SK-N-SH (cell line): ENCODE measurements at regions not wholly inside any gene's neighbourhood (a gene's known extent, or its start where the extent isn't known, plus 50 kb on each side); places are given as distances from the start of the nearest gene placed in this dataset.

Experiments
- CTCF ChIA-PET: fragments of 300-600, 350-600 bp; formaldehyde crosslinking; extraction: SDS; loops from one replicate; lab custom pipeline; 2021; lab: Yijun Ruan, JAX
- POLR2A ChIA-PET: fragments of 350-600 bp; sonication (Branson Sonifier 250); formaldehyde crosslinking; extraction: SDS; loops from one replicate; lab custom pipeline; 2020; ENCODE audit warnings: antibody characterized with exemption, inconsistent platforms; lab: Yijun Ruan, JAX
- DNase-seq: peaks from one replicate; pipeline ENCODE4 v3.0.0; 2012
- H2AFZ ChIP-seq: fragments of 200-600 bp; sonication (generic); 2 replicates; pipeline ENCODE4 v1.8.1; 2016; ENCODE audit warnings: antibody characterized with exemption, mild to moderate bottlenecking, low read depth
- H3F3A ChIP-seq: fragments of 200-600 bp; sonication (generic); replicated peaks from 2 replicates; pipeline ENCODE3; 2016; ENCODE audit warnings: antibody characterized with exemption, mild to moderate bottlenecking; ENCODE audit not compliant: insufficient read depth
- H3K27ac ChIP-seq, 2 experiments: fragments of 200-500 bp in 1 of 2; fragments of 200-600 bp in 1 of 2; sonication (Bioruptor generic) in 1 of 2; sonication (generic), shearing (Covaris generic) in 1 of 2; 2 replicates each; pipeline versions ENCODE4 v1.5.1 to v1.6.1; 2014 to 2016; ENCODE audit warnings: low read depth in 2 of 2, inconsistent platforms in 1 of 2, low read length in 1 of 2, mild to moderate bottlenecking in 1 of 2, mixed read lengths in 1 of 2
- H3K27me3 ChIP-seq: fragments of 200-600 bp; sonication (generic), shearing (Covaris generic); 2 replicates; pipeline ENCODE4 v1.6.1; 2016; ENCODE audit warnings: mixed run types; ENCODE audit not compliant: insufficient read depth
- H3K36me3 ChIP-seq, 2 experiments: fragments of 200-500 bp in 1 of 2; fragments of 200-600 bp in 1 of 2; sonication (Bioruptor generic) in 1 of 2; sonication (generic) in 1 of 2; replicated peaks in 1 of 2; 2 replicates each; pipeline versions ENCODE3 to v1.5.1; 2014 to 2016; ENCODE audit warnings: low read length in 1 of 2, mild to moderate bottlenecking in 1 of 2; ENCODE audit not compliant: insufficient read depth in 2 of 2, control insufficient read depth in 1 of 2
- H3K4me1 ChIP-seq, 2 experiments: fragments of 200-500 bp in 1 of 2; fragments of 200-600 bp in 1 of 2; sonication (Bioruptor generic) in 1 of 2; sonication (generic), shearing (Covaris generic) in 1 of 2; 2 replicates each; pipeline versions ENCODE4 v1.5.1 to v1.6.1; 2014 to 2016; ENCODE audit warnings: low read depth in 1 of 2, low read length in 1 of 2, mixed run types in 1 of 2; ENCODE audit not compliant: insufficient read depth in 2 of 2, control insufficient read depth in 1 of 2
- H3K4me2 ChIP-seq: fragments of 200-600 bp; sonication (generic), shearing (Covaris generic); 2 replicates; pipeline ENCODE4 v1.6.1; 2017; ENCODE audit warnings: mixed run types
- H3K4me3 ChIP-seq, 2 experiments: fragments of 200-500 bp in 1 of 2; fragments of 200-600 bp in 1 of 2; sonication (Bioruptor generic) in 1 of 2; sonication (generic), shearing (Covaris generic) in 1 of 2; 2 replicates each; pipeline versions ENCODE4 v1.5.1 to v1.8.1; 2014 to 2016; ENCODE audit warnings: low read depth in 2 of 2, inconsistent platforms in 1 of 2, low read length in 1 of 2, mild to moderate bottlenecking in 1 of 2, mixed read lengths in 1 of 2, moderate library complexity in 1 of 2
- H3K79me2 ChIP-seq: fragments of 200-600 bp; sonication (generic); 2 replicates; pipeline ENCODE4 v1.8.1; 2017; ENCODE audit warnings: mild to moderate bottlenecking; ENCODE audit not compliant: insufficient read depth
- H3K9ac ChIP-seq: fragments of 200-600 bp; sonication (generic); 2 replicates; pipeline ENCODE4 v1.6.1; 2017; ENCODE audit warnings: mixed run types
- H3K9me2 ChIP-seq: fragments of 200-600 bp; sonication (generic); 2 replicates; pipeline ENCODE4 v1.6.1; 2017; ENCODE audit warnings: mixed run types
- H3K9me3 ChIP-seq: fragments of 200-600 bp; sonication (generic); 2 replicates; pipeline ENCODE4 v1.6.1; 2017; ENCODE audit warnings: mixed run types, mild to moderate bottlenecking, moderate library complexity
- H4K20me1 ChIP-seq: fragments of 200-600 bp; sonication (generic); 2 replicates; pipeline ENCODE4 v1.6.1; 2017; ENCODE audit warnings: mild to moderate bottlenecking, mixed run types; ENCODE audit not compliant: insufficient read depth
- CHD2 ChIP-seq: fragments of 150-350 bp; IDR thresholded peaks from 2 replicates; pipeline ENCODE4 v1.6.1; 2018; ENCODE audit warnings: low read length; ENCODE audit not compliant: partially characterized antibody
- ELF1 ChIP-seq: IDR thresholded peaks from 2 replicates; pipeline ENCODE4 v1.4.0; 2012
- EP300 ChIP-seq, 2 experiments: IDR thresholded peaks; 2 replicates each; pipeline versions ENCODE4 v1.4.0 to v1.6.1; 2012; ENCODE audit warnings: borderline replicate concordance in 1 of 2, low read depth in 1 of 2, low read length in 1 of 2
- EZH2phosphoT487 ChIP-seq: fragments of 200-600 bp; sonication (generic); IDR thresholded peaks from 2 replicates; pipeline ENCODE4 v1.6.1; 2017; ENCODE audit warnings: low read depth, mixed run types, mild to moderate bottlenecking, antibody characterized with exemption, moderate library complexity, borderline replicate concordance
- FOXM1 ChIP-seq: IDR thresholded peaks from 2 replicates; pipeline ENCODE4 v1.4.0; 2012; ENCODE audit warnings: low read depth, mild to moderate bottlenecking
- JUND ChIP-seq: IDR thresholded peaks from 2 replicates; pipeline ENCODE4 v1.4.0; 2012
- MXI1 ChIP-seq: IDR thresholded peaks from 2 replicates; pipeline ENCODE4 v1.6.1; 2012; ENCODE audit warnings: mild to moderate bottlenecking, low read depth, low read length, improper control_type of control experiment
- RAD21 ChIP-seq: IDR thresholded peaks from 2 replicates; pipeline ENCODE4 v1.6.1; 2012; ENCODE audit warnings: mild to moderate bottlenecking, low read length
- RFX5 ChIP-seq: IDR thresholded peaks from 2 replicates; pipeline ENCODE4 v1.6.1; 2012; ENCODE audit warnings: mild to moderate bottlenecking, improper control_type of control experiment, low read length
- SMC3 ChIP-seq: IDR thresholded peaks from 2 replicates; pipeline ENCODE4 v1.6.1; 2012; ENCODE audit warnings: low read depth, low read length, improper control_type of control experiment
- TCF12 ChIP-seq: IDR thresholded peaks from 2 replicates; pipeline ENCODE4 v1.4.0; 2012
- TEAD4 ChIP-seq: IDR thresholded peaks from 2 replicates; pipeline ENCODE4 v1.4.0; 2012; ENCODE audit warnings: mild to moderate bottlenecking, borderline replicate concordance; ENCODE audit not compliant: insufficient read depth
- YY1 ChIP-seq: IDR thresholded peaks from 2 replicates; pipeline ENCODE4 v1.4.0; 2012; ENCODE audit warnings: low read depth, mild to moderate bottlenecking
- WGBS: methylation state at CpG from one replicate; pipeline ENCODE4 v1.1.6; 2017; ENCODE audit warnings: low lambda C conversion rate; 5-methylcytosine and 5-hydroxymethylcytosine counted together
- TF ChIP-seq, protein P1 (sequence below): fragments of 200-600 bp; sonication (generic); IDR thresholded peaks from 2 replicates; pipeline ENCODE4 v1.6.1; 2017; ENCODE audit warnings: antibody characterized with exemption, mild to moderate bottlenecking, moderate library complexity
- TF ChIP-seq, protein P2 (sequence below): IDR thresholded peaks from 2 replicates; pipeline ENCODE4 v1.4.0; 2012; ENCODE audit warnings: low read depth, borderline replicate concordance
- TF ChIP-seq, protein P3 (sequence below): fragments of 150-350 bp; IDR thresholded peaks from 2 replicates; pipeline ENCODE4 v1.6.1; 2017; ENCODE audit warnings: antibody characterized with exemption, low read length, low read depth, borderline replicate concordance
- TF ChIP-seq, protein P4 (sequence below): IDR thresholded peaks from 2 replicates; pipeline ENCODE4 v1.4.0; 2012; ENCODE audit warnings: low read depth, borderline replicate concordance
- TF ChIP-seq, protein P5 (sequence below): fragments of 150-350 bp; IDR thresholded peaks from 2 replicates; pipeline ENCODE4 v1.6.1; 2016; ENCODE audit warnings: mild to moderate bottlenecking, low read depth, low read length

DNA sequence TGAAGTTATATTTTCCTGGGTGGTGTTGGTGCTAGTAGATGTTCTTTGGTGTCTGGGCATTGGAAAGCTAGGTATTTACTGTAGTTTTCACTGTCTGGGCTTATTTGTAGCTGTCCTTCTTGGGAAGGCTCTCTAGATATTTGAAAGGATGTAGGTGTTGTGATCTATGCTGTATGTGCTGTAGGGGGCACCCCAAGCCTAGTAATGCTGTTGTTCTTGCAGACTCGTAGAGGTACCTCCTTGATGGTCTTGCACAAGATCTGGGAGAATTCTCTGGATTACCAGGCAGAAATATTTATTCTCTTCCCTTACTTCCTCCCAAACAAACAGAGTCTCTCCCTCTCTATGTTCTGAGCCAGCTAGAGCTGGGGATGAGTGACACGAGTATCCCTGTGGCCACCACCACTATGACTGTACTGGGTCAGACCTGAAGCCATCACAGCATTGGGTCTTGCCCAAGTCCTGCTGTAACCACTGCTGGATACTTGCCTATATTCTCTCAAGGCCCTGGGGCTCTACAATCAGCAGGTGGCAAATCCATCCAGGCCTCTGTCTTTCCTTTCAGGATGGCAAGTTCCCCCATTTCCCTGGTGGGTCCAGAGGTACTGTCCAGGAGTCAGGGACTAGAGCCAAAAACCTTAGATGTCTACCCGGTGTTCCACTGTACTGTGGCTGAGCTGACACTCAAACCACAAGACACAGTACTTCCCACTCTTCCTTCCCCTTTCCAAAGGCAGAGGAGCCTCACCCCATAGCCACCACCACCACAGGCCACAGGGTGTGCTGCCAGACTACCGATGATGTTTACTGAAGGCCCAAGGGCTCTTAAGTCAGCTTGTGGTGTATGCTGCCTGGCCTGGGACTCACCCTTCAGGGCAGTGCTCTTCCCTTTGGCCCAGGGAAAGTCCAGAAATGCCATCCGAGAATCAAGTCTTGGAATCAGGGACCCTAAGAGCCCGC is 195.2 kb upstream of the DPPA4 start:
- ChIA-PET CTCF (interaction anchor here (0.6 to 3.5 kb wide), 16 partner anchors 15 to 1548 kb away, joined by 3 to 29 read pairs (median 3); no protein-coding TSS in a partner anchor), POLR2A (no interaction called here)
- no peak overlapping the region for H3K4me2 ChIP-seq
- peak; percentile 27 for DNase-seq
- H2AFZ ChIP-seq = no peak overlapping the region
- no peaks in the 10 kb centered on the region for H3K9me3 ChIP-seq
- H3K4me3 ChIP-seq = no peak overlapping the region
- no peak overlapping the region for H3K9ac ChIP-seq
- WGBS = 54% methylated on average over 4 of the region's 6 CpGs
- H3K27me3 ChIP-seq = no peaks in the 10 kb centered on the region
- no peaks in the 10 kb centered on the region for H3K9me2 ChIP-seq
- TF ChIP-seq TEAD4 (no peak), JUND (no peak), TCF12 (no peak), RAD21 (peak; percentile 90), YY1 (no peak), EP300 (IDR thresholded peaks at IDR 0.05; ENCODE audit: borderline replicate concordance in 1 of 2, low read depth in 1 of 2, low read length in 1 of 2) (no peak), SMC3 (peak; percentile 72)
- TF ChIP-seq, protein P1, sequence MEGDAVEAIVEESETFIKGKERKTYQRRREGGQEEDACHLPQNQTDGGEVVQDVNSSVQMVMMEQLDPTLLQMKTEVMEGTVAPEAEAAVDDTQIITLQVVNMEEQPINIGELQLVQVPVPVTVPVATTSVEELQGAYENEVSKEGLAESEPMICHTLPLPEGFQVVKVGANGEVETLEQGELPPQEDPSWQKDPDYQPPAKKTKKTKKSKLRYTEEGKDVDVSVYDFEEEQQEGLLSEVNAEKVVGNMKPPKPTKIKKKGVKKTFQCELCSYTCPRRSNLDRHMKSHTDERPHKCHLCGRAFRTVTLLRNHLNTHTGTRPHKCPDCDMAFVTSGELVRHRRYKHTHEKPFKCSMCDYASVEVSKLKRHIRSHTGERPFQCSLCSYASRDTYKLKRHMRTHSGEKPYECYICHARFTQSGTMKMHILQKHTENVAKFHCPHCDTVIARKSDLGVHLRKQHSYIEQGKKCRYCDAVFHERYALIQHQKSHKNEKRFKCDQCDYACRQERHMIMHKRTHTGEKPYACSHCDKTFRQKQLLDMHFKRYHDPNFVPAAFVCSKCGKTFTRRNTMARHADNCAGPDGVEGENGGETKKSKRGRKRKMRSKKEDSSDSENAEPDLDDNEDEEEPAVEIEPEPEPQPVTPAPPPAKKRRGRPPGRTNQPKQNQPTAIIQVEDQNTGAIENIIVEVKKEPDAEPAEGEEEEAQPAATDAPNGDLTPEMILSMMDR = peak; percentile 77
- TF ChIP-seq, protein P2, sequence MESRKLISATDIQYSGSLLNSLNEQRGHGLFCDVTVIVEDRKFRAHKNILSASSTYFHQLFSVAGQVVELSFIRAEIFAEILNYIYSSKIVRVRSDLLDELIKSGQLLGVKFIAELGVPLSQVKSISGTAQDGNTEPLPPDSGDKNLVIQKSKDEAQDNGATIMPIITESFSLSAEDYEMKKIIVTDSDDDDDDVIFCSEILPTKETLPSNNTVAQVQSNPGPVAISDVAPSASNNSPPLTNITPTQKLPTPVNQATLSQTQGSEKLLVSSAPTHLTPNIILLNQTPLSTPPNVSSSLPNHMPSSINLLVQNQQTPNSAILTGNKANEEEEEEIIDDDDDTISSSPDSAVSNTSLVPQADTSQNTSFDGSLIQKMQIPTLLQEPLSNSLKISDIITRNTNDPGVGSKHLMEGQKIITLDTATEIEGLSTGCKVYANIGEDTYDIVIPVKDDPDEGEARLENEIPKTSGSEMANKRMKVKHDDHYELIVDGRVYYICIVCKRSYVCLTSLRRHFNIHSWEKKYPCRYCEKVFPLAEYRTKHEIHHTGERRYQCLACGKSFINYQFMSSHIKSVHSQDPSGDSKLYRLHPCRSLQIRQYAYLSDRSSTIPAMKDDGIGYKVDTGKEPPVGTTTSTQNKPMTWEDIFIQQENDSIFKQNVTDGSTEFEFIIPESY = no peak
- H3K36me3 ChIP-seq = no peaks in the 10 kb centered on the region
- H4K20me1 ChIP-seq = no peaks in the 10 kb centered on the region
- H3K4me1 ChIP-seq = no peaks in the 10 kb centered on the region; a peak in 1 of 4 replicates
- H3K79me2 ChIP-seq = no peaks in the 10 kb centered on the region
- H3K27ac ChIP-seq = no peak overlapping the region
- no peaks in the 10 kb centered on the region for H3F3A ChIP-seq

DNA sequence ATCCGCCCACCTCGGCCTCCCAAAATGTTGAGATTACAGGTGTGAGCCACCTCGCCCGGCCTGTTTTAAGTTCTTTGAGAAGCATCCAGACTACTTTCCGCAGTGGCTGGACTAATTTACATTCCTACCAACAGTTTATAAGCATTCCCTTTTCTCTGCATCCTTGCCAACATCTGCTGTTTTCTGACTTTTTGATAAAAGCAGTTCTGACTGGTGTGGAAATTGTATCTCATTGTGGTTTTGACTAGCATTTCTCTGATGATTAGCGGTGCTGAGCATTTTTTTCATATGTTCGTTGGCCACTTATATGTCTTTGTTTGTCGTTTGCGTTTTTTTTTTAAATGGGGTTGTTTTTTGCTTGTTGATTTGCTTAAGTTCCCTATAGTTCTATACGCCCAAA is 208.4 kb upstream of the DPPA4 start:
- Histone ChIP-seq H3F3A (no peaks in the 10 kb centered on the region), H3K36me3 (no peaks in the 10 kb centered on the region), H3K79me2 (no peaks in the 10 kb centered on the region), H3K27ac (no peak overlapping the region), H3K9me2 (no peaks in the 10 kb centered on the region), H4K20me1 (no peaks in the 10 kb centered on the region), H2AFZ (no peak overlapping the region), H3K27me3 (no peaks in the 10 kb centered on the region), H3K9me3 (no peaks in the 10 kb centered on the region), H3K4me3 (no peak overlapping the region), H3K4me1 (no peaks in the 10 kb centered on the region; a peak in 1 of 4 replicates), H3K9ac (no peak overlapping the region), H3K4me2 (no peak overlapping the region)
- 92% methylated on average over 10 of the region's 10 CpGs for WGBS
- ChIA-PET CTCF (no interaction called here), POLR2A (no interaction called here)
- DNase-seq = no peak
- TF ChIP-seq FOXM1 (no peak), EZH2phosphoT487 (no peak), MXI1 (no peak), RFX5 (no peak), CHD2 (no peak), ELF1 (no peak), SMC3 (no peak), EP300 (IDR thresholded peaks at IDR 0.05; ENCODE audit: borderline replicate concordance in 1 of 2, low read depth in 1 of 2, low read length in 1 of 2) (no peak)
- TF ChIP-seq, protein P3, sequence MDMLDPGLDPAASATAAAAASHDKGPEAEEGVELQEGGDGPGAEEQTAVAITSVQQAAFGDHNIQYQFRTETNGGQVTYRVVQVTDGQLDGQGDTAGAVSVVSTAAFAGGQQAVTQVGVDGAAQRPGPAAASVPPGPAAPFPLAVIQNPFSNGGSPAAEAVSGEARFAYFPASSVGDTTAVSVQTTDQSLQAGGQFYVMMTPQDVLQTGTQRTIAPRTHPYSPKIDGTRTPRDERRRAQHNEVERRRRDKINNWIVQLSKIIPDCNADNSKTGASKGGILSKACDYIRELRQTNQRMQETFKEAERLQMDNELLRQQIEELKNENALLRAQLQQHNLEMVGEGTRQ = no peak
- TF ChIP-seq, protein P4, sequence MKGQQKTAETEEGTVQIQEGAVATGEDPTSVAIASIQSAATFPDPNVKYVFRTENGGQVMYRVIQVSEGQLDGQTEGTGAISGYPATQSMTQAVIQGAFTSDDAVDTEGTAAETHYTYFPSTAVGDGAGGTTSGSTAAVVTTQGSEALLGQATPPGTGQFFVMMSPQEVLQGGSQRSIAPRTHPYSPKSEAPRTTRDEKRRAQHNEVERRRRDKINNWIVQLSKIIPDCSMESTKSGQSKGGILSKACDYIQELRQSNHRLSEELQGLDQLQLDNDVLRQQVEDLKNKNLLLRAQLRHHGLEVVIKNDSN = no peak
- TF ChIP-seq, protein P5, sequence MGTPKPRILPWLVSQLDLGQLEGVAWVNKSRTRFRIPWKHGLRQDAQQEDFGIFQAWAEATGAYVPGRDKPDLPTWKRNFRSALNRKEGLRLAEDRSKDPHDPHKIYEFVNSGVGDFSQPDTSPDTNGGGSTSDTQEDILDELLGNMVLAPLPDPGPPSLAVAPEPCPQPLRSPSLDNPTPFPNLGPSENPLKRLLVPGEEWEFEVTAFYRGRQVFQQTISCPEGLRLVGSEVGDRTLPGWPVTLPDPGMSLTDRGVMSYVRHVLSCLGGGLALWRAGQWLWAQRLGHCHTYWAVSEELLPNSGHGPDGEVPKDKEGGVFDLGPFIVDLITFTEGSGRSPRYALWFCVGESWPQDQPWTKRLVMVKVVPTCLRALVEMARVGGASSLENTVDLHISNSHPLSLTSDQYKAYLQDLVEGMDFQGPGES = no peak
